ENCODE measurements at regions not wholly inside any gene's neighbourhood (a gene's known extent, or its start where the extent isn't known, plus 50 kb on each side); places are given as distances from the start of the nearest gene placed in this dataset.
"Not testable (repeated sequence)": the region's sequence is repeated elsewhere in the genome, so short reads cannot be mapped to it uniquely, and the experiment has no call there.

GRCh38 chr12:67716817-67717216 is 68.3 kb downstream of the DYRK2 start:
- ATAC-seq, result peak; percentile 45

GRCh38 chr12:67719303-67719702 is 70.8 kb downstream of the DYRK2 start:
- DNase-seq (ENCODE audit: missing footprints); ATAC-seq: not testable (repeated sequence)
- intact Hi-C loops (cut with DNase I), result loop anchor here (10.0 kb wide), 1 partner anchor 285 kb away; no protein-coding TSS in a partner anchor

More at GRCh38 chr12:67716817-67717216, 68.3 kb downstream of the DYRK2 start:
- intact Hi-C loops (cut with DNase I), result loop anchor here (2.0 to 10.0 kb wide), 2 partner anchors 60 to 282 kb away; no protein-coding TSS in a partner anchor
- no peak for DNase-seq (ENCODE audit: missing footprints)

GRCh38 chr12:67720351-67720856 is 71.9 kb downstream of the DYRK2 start:
- intact Hi-C loops (cut with DNase I), result loop anchor here (2.0 kb wide), 2 partner anchors 72 to 218 kb away; partner anchors contain the start of gene DYRK2
- ATAC-seq (peak; percentile 62), DNase-seq (ENCODE audit: missing footprints) (no peak)

- DNase-seq (ENCODE audit: missing footprints), result no peak
- intact Hi-C loops (cut with DNase I), result loop anchor here (2.0 kb wide), 2 partner anchors 72 to 218 kb away; partner anchors contain the start of gene DYRK2
- peak; percentile 94 for ATAC-seq
Measured at GRCh38 chr12:67721248-67721647, 72.7 kb downstream of the DYRK2 start.

- intact Hi-C loops (cut with DNase I), result no loop called here
- ATAC-seq (no peak), DNase-seq (ENCODE audit: missing footprints) (no peak)
Measured at GRCh38 chr12:67722296-67722695, 73.8 kb downstream of the DYRK2 start.

- ATAC-seq, result no peak
- intact Hi-C loops (cut with DNase I), result loop anchor here (5.0 kb wide), 1 partner anchor 70 kb away; no protein-coding TSS in a partner anchor
- DNase-seq (ENCODE audit: missing footprints), result no peak
Measured at GRCh38 chr12:67726868-67727267, 78.3 kb downstream of the DYRK2 start.

- DNase-seq (ENCODE audit: missing footprints), result no peak
- intact Hi-C loops (cut with DNase I), result loop anchor here (5.0 kb wide), 1 partner anchor 69 kb away; no protein-coding TSS in a partner anchor
- no peak for ATAC-seq
Measured at GRCh38 chr12:67727702-67728666, 79.4 kb downstream of the DYRK2 start.

- DNase-seq (ENCODE audit: missing footprints) (no peak), ATAC-seq (no peak)
- intact Hi-C loops (cut with DNase I), result no loop called here
Measured at GRCh38 chr12:67732857-67733256, 84.3 kb downstream of the DYRK2 start.

GRCh38 chr12:67735868-67736267 is 87.3 kb downstream of the DYRK2 start:
- peak; percentile 72 for ATAC-seq
- intact Hi-C loops (cut with DNase I), result no loop called here

GRCh38 chr12:67740711-67741110 is 92.2 kb downstream of the DYRK2 start:
- ATAC-seq (no peak), DNase-seq (ENCODE audit: missing footprints) (no peak)
- intact Hi-C loops (cut with DNase I), result no loop called here

More at GRCh38 chr12:67735868-67736267, 87.3 kb downstream of the DYRK2 start:
- no peak for DNase-seq (ENCODE audit: missing footprints)

GRCh38 chr12:67741270-67741669 is 92.7 kb downstream of the DYRK2 start:
- ATAC-seq (no peak), DNase-seq (ENCODE audit: missing footprints) (no peak)
- intact Hi-C loops (cut with DNase I), result no loop called here

- intact Hi-C loops (cut with DNase I), result no loop called here
- no peak for DNase-seq (ENCODE audit: missing footprints)
- no peak for ATAC-seq
Measured at GRCh38 chr12:67742461-67742860, 93.9 kb downstream of the DYRK2 start.

GRCh38 chr12:67747869-67748742 is 99.6 kb downstream of the DYRK2 start:
- ATAC-seq (peak; percentile 33), DNase-seq (ENCODE audit: missing footprints) (no peak)
- intact Hi-C loops (cut with DNase I), result no loop called here

GRCh38 chr12:67748743-67749040 is 100.1 kb downstream of the DYRK2 start:
- DNase-seq (ENCODE audit: missing footprints), result no peak
- no peak for ATAC-seq
- intact Hi-C loops (cut with DNase I), result no loop called here

GRCh38 chr12:67750513-67751183 is 102.1 kb downstream of the DYRK2 start:
- DNase-seq (ENCODE audit: missing footprints), result no peak
- intact Hi-C loops (cut with DNase I), result loop anchor here (10.0 kb wide), 1 partner anchor 74 kb away; no protein-coding TSS in a partner anchor
- no peak for ATAC-seq

- DNase-seq (ENCODE audit: missing footprints), result no peak
- intact Hi-C loops (cut with DNase I), result loop anchor here (10.0 kb wide), 1 partner anchor 73 kb away; no protein-coding TSS in a partner anchor
- no peak for ATAC-seq
Measured at GRCh38 chr12:67751381-67751928, 102.9 kb downstream of the DYRK2 start.

- intact Hi-C loops (cut with DNase I), result loop anchor here (10.0 kb wide), 1 partner anchor 73 kb away; no protein-coding TSS in a partner anchor
- DNase-seq (ENCODE audit: missing footprints) (no peak), ATAC-seq (no peak)
Measured at GRCh38 chr12:67752226-67752732, 103.7 kb downstream of the DYRK2 start.
